ENCODE measurements at regions not wholly inside any gene's neighbourhood (a gene's known extent, or its start where the extent isn't known, plus 50 kb on each side); places are given as distances from the start of the nearest gene placed in this dataset.

GRCh38 chr4:140316799-140317198 is 56.6 kb upstream of the SCOC start:
- ATAC-seq: no peak

GRCh38 chr4:140315970-140316369 is 57.5 kb upstream of the SCOC start:
- ATAC-seq: no peak

GRCh38 chr4:140315438-140315837 is 58.0 kb upstream of the SCOC start:
- ATAC-seq: no peak

- no peak for ATAC-seq
These were observed 58.4 kb upstream of the SCOC start for GRCh38 chr4:140315019-140315418.

GRCh38 chr4:140312100-140312499 is 61.3 kb upstream of the SCOC start:
- ATAC-seq: no peak

GRCh38 chr4:140311257-140311835 is 62.1 kb upstream of the SCOC start:
- no peak for ATAC-seq

- no peak for ATAC-seq
These were observed 64.1 kb upstream of the SCOC start for GRCh38 chr4:140309124-140309870.

GRCh38 chr4:140308366-140309123 is 64.9 kb upstream of the SCOC start:
- peak; percentile 99 for ATAC-seq

GRCh38 chr4:140305053-140305452 is 68.4 kb upstream of the SCOC start:
- ATAC-seq: peak; percentile 24

- ATAC-seq: no peak
These were observed 69.1 kb upstream of the SCOC start for GRCh38 chr4:140304346-140304745.

- ATAC-seq: no peak
These were observed 71.1 kb upstream of the SCOC start for GRCh38 chr4:140302151-140302859.

GRCh38 chr4:140300271-140300970 is 73.0 kb upstream of the SCOC start:
- ATAC-seq: peak; percentile 96

GRCh38 chr4:140298001-140298400 is 75.4 kb upstream of the SCOC start:
- no peak for ATAC-seq

GRCh38 chr4:140297221-140297570 is 76.2 kb upstream of the SCOC start:
- ATAC-seq: peak; percentile 40

- peak; percentile 71 for ATAC-seq
These were observed 76.9 kb upstream of the SCOC start for GRCh38 chr4:140296335-140297220.

GRCh38 chr4:140293979-140294378 is 79.5 kb upstream of the SCOC start:
- no peak for ATAC-seq

GRCh38 chr4:140291259-140291658 is 82.2 kb upstream of the SCOC start:
- no peak for ATAC-seq

GRCh38 chr4:140289486-140289885 is 84.0 kb upstream of the SCOC start:
- ATAC-seq: no peak

- ATAC-seq: no peak
These were observed 87.0 kb upstream of the SCOC start for GRCh38 chr4:140286456-140286855.

- ATAC-seq: no peak
These were observed 89.0 kb upstream of the SCOC start for GRCh38 chr4:140284456-140284855.

GRCh38 chr4:140281828-140282552 is 91.5 kb upstream of the SCOC start:
- no peak for ATAC-seq
